Left ventricle myocardium inferior (tissue), 1 donor: ENCODE measurements at regions not wholly inside any gene's neighbourhood (a gene's known extent, or its start where the extent isn't known, plus 50 kb on each side); places are given as distances from the start of the nearest gene placed in this dataset.

Experiments
- DNase-seq: peaks from one replicate; pipeline ENCODE4 v3.0.0-alpha.2; 2020
- H3K27ac ChIP-seq: fragments of 200-600 bp; replicated peaks from 2 replicates; pipeline ENCODE4 v1.8.0; 2021
- H3K27me3 ChIP-seq: fragments of 200-600 bp; 2 replicates; pipeline ENCODE4 v1.8.0; 2021; ENCODE audit warnings: low read depth
- H3K36me3 ChIP-seq: fragments of 200-600 bp; 2 replicates; pipeline ENCODE4 v1.8.0; 2021
- H3K4me1 ChIP-seq: fragments of 200-600 bp; 2 replicates; pipeline ENCODE4 v1.8.0; 2021
- H3K4me3 ChIP-seq: fragments of 200-600 bp; 2 replicates; pipeline ENCODE4 v1.8.0; 2021; ENCODE audit warnings: mild to moderate bottlenecking, moderate library complexity
- H3K9me3 ChIP-seq: fragments of 200-600 bp; replicated peaks from 2 replicates; pipeline ENCODE4 v1.8.0; 2021
- CTCF ChIP-seq: fragments of 200-600 bp; IDR thresholded peaks from 2 replicates; pipeline ENCODE4 v1.8.0; 2021; ENCODE audit warnings: antibody characterized with exemption, mild to moderate bottlenecking, borderline replicate concordance
- intact Hi-C: fragments of 100-400 bp; cut with micrococcal nuclease; formaldehyde crosslinking; loops from one replicate; pipeline ENCODE4 v1.11.0; 2022
- donor health status: DM: no; HTN: yes; CAD: no; lungs with severe emphysema.

GRCh38 chr9:2377834-2378233 is 243.8 kb upstream of the VLDLR start:
- H3K4me1 ChIP-seq, result no peaks in the 10 kb centered on the region
- DNase-seq, result no peak
- H3K27ac ChIP-seq, result no peak overlapping the region
- no peak overlapping the region for H3K4me3 ChIP-seq
- intact Hi-C loops, result no loop called here
- H3K9me3 ChIP-seq, result peaks cover 22% of the 10 kb centered on the region
- no peak for TF ChIP-seq CTCF
- H3K27me3 ChIP-seq, result no peaks in the 10 kb centered on the region
- H3K36me3 ChIP-seq, result no peaks in the 10 kb centered on the region

- no peaks in the 10 kb centered on the region for H3K36me3 ChIP-seq
- H3K27me3 ChIP-seq, result no peaks in the 10 kb centered on the region
- H3K4me1 ChIP-seq, result no peaks in the 10 kb centered on the region
- no peak for TF ChIP-seq CTCF
- H3K9me3 ChIP-seq, result peaks cover 19% of the 10 kb centered on the region
- H3K27ac ChIP-seq, result no peak overlapping the region
- intact Hi-C loops, result no loop called here
- no peak overlapping the region for H3K4me3 ChIP-seq
- no peak for DNase-seq
These were observed 243.3 kb upstream of the VLDLR start for GRCh38 chr9:2378266-2378665.

- intact Hi-C loops, result no loop called here
- no peaks in the 10 kb centered on the region for H3K36me3 ChIP-seq
- TF ChIP-seq CTCF, result no peak
- no peak for DNase-seq
- H3K4me3 ChIP-seq, result no peak overlapping the region
- no peaks in the 10 kb centered on the region for H3K4me1 ChIP-seq
- H3K9me3 ChIP-seq, result peaks cover 14% of the 10 kb centered on the region
- H3K27me3 ChIP-seq, result no peaks in the 10 kb centered on the region
- H3K27ac ChIP-seq, result no peak overlapping the region
These were observed 242.8 kb upstream of the VLDLR start for GRCh38 chr9:2378816-2379215.

GRCh38 chr9:2384741-2385140 is 236.8 kb upstream of the VLDLR start:
- DNase-seq, result no peak
- H3K9me3 ChIP-seq, result no peaks in the 10 kb centered on the region
- intact Hi-C loops, result no loop called here
- H3K4me1 ChIP-seq, result no peaks in the 10 kb centered on the region
- H3K27ac ChIP-seq, result no peak overlapping the region
- no peak overlapping the region for H3K4me3 ChIP-seq
- TF ChIP-seq CTCF, result no peak
- no peaks in the 10 kb centered on the region for H3K27me3 ChIP-seq
- no peaks in the 10 kb centered on the region for H3K36me3 ChIP-seq

DNA sequence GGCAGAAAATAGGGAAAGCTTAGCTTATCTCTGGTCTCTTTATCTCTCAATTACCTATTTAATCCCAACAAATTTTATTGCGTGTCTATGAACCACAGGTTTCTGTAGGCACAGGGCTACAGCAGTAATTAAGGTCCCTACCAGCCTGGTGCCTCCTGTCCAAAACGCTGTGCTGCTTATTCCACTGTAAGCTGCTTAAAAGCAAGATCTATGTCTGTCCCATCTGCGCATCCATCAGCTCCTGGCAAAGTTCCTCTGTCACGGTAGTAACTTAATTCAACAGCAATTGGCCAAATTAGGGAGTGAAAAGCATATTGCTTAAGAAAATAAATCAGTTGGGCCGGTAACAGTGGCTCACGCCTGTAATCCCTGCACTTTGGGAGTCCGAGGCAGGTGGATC is 235.8 kb upstream of the VLDLR start:
- Histone ChIP-seq H3K4me3 (no peak overlapping the region), H3K9me3 (peaks cover 1% of the 10 kb centered on the region), H3K4me1 (no peaks in the 10 kb centered on the region), H3K36me3 (no peaks in the 10 kb centered on the region), H3K27me3 (no peaks in the 10 kb centered on the region), H3K27ac (no peak overlapping the region)
- intact Hi-C loops, result no loop called here
- TF ChIP-seq CTCF, result no peak
- no peak for DNase-seq

- intact Hi-C loops, result no loop called here
- Histone ChIP-seq H3K27ac (peak overlapping the region; percentile 12), H3K4me1 (no peaks in the 10 kb centered on the region), H3K36me3 (no peaks in the 10 kb centered on the region), H3K27me3 (no peaks in the 10 kb centered on the region), H3K4me3 (no peak overlapping the region), H3K9me3 (peaks cover 6% of the 10 kb centered on the region)
- DNase-seq, result no peak
- no peak for TF ChIP-seq CTCF
These were observed 235.0 kb upstream of the VLDLR start for GRCh38 chr9:2386566-2386965.
